Liver (tissue), 8 donors: ENCODE measurements at regions not wholly inside any gene's neighbourhood (a gene's known extent, or its start where the extent isn't known, plus 50 kb on each side); places are given as distances from the start of the nearest gene placed in this dataset.

Experiments
- DNase-seq: peaks from one replicate; pipeline ENCODE4 v3.0.0-alpha.2; 2017; ENCODE audit warnings: low spot score
- H3K27ac ChIP-seq, 2 donors: one replicate each; pipeline ENCODE4 v1.7.0; 2013; ENCODE audit warnings: inconsistent platforms in 2 of 2, low read length in 2 of 2, control low read depth in 1 of 2, low read depth in 1 of 2, mild to moderate bottlenecking in 1 of 2
- H3K27me3 ChIP-seq, 4 donors: one replicate each; pipeline versions ENCODE4 v1.6.1 to v1.7.0; 2013; ENCODE audit warnings: low read length in 3 of 4, inconsistent platforms in 1 of 4, mild to moderate bottlenecking in 1 of 4, moderate library complexity in 1 of 4; ENCODE audit not compliant: control insufficient read depth in 4 of 4, insufficient read depth in 4 of 4
- H3K36me3 ChIP-seq, 4 donors: one replicate each; pipeline versions ENCODE4 v1.6.1 to v1.7.0; 2013; ENCODE audit warnings: low read length in 3 of 4, mild to moderate bottlenecking in 3 of 4, low read depth in 1 of 4, moderate library complexity in 1 of 4; ENCODE audit not compliant: control insufficient read depth in 4 of 4, insufficient read depth in 3 of 4
- H3K4me1 ChIP-seq, 4 donors: one replicate each; pipeline versions ENCODE4 v1.6.1 to v1.7.0; 2013; ENCODE audit warnings: low read length in 3 of 4, mild to moderate bottlenecking in 3 of 4, moderate library complexity in 1 of 4; ENCODE audit not compliant: control insufficient read depth in 4 of 4, insufficient read depth in 4 of 4
- H3K4me3 ChIP-seq, 3 donors: one replicate each; pipeline versions ENCODE4 v1.6.1 to v1.7.0; 2013; ENCODE audit warnings: low read length in 3 of 3, control low read depth in 1 of 3, low read depth in 1 of 3, mild to moderate bottlenecking in 1 of 3
- H3K9ac ChIP-seq, 2 donors: one replicate each; pipeline ENCODE4 v1.7.0; 2013; ENCODE audit warnings: low read length in 2 of 2, mild to moderate bottlenecking in 2 of 2, moderate library complexity in 2 of 2, control low read depth in 1 of 2, low read depth in 1 of 2
- H3K9me3 ChIP-seq, 4 donors: one replicate each; pipeline versions ENCODE4 v1.6.1 to v1.7.0; 2013; ENCODE audit warnings: low read length in 3 of 4; ENCODE audit not compliant: control insufficient read depth in 4 of 4
- CTCF ChIP-seq: fragments of 150-350 bp; IDR thresholded peaks from 2 replicates; pipeline ENCODE4 v1.5.1; 2017; ENCODE audit warnings: improper control_type of control experiment, low read depth, low read length; ENCODE audit not compliant: missing input control
- EGR1 ChIP-seq, 2 donors: IDR thresholded peaks; 2 replicates each; pipeline ENCODE4 v1.6.1; 2016 to 2018; ENCODE audit warnings: antibody characterized with exemption in 2 of 2, low read depth in 2 of 2
- FOXA1 ChIP-seq: IDR thresholded peaks from 2 replicates; pipeline ENCODE4 v1.6.1; 2016; ENCODE audit warnings: antibody characterized with exemption
- FOXA2 ChIP-seq: IDR thresholded peaks from 2 replicates; pipeline ENCODE4 v1.6.1; 2016; ENCODE audit warnings: antibody characterized with exemption
- GABPA ChIP-seq, 2 donors: IDR thresholded peaks in 1 of 2; conservative IDR thresholded peaks in 1 of 2; 2 replicates each; pipeline ENCODE4 v1.6.1; 2016; ENCODE audit warnings: antibody characterized with exemption in 2 of 2, mild to moderate bottlenecking in 1 of 2, moderate library complexity in 1 of 2
- HNF4A ChIP-seq, 2 donors: conservative IDR thresholded peaks; 2 replicates each; pipeline ENCODE4 v1.6.1; 2016; ENCODE audit warnings: antibody characterized with exemption in 2 of 2, mild to moderate bottlenecking in 2 of 2
- JUND ChIP-seq, 2 donors: IDR thresholded peaks; 2 replicates each; pipeline ENCODE4 v1.6.1; 2016; ENCODE audit warnings: antibody characterized with exemption in 2 of 2
- NR2F2 ChIP-seq: IDR thresholded peaks from 2 replicates; pipeline ENCODE4 v1.6.1; 2016; ENCODE audit warnings: antibody characterized with exemption
- REST ChIP-seq: IDR thresholded peaks from 2 replicates; pipeline ENCODE4 v1.6.1; 2016; ENCODE audit warnings: antibody characterized with exemption, mild to moderate bottlenecking
- TAF1 ChIP-seq: conservative IDR thresholded peaks from 2 replicates; pipeline ENCODE4 v1.6.1; 2016; ENCODE audit warnings: antibody characterized with exemption, mild to moderate bottlenecking
- YY1 ChIP-seq: IDR thresholded peaks from 2 replicates; pipeline ENCODE4 v1.6.1; 2016; ENCODE audit warnings: antibody characterized with exemption, mild to moderate bottlenecking
- WGBS: extraction: QIAGEN DNeasy Blood & Tissue Kit; methylation state at CpG from one replicate; pipeline ENCODE4 v1.1.7; 2013; 5-methylcytosine and 5-hydroxymethylcytosine counted together
- TF ChIP-seq, protein P1 (sequence below): IDR thresholded peaks from 2 replicates; pipeline ENCODE4 v1.6.1; 2016; ENCODE audit warnings: antibody characterized with exemption
- donor health status: healthy.
- donor health status: healthy.
- donor health status: healthy.
- donor health status: healthy.
- donor health status: healthy.

DNA sequence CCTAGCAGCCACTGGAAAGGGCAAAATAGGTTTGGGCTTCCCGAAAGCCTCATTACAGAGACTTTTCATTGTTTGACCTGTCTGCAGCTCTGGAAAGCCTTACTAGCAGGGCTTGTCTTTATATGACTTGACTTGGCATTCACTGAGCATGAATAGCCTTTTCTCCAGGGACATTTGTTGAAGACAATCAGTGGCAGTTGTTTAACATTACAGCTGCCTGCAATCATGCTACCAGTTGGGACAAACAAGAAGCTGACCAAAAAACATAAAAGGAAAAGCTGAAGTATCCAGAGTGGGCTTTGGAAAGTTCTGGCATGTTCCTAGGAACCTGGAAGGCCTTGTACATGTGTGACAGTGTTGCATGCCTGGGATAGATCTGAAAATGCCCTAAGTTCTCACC lies 121.4 kb downstream of the KCNF1 start:
- Histone ChIP-seq H3K4me3 (no peak overlapping the region), H3K27ac (no peak overlapping the region), H3K9me3 (peaks cover 0 to 8% (median 3%) of the 10 kb centered on the region in 4 donors), H3K27me3 (no peaks in the 10 kb centered on the region), H3K36me3 (no peaks in the 10 kb centered on the region), H3K4me1 (peaks cover 0 to 8% (median 1%) of the 10 kb centered on the region in 4 donors), H3K9ac (no peak overlapping the region)
- no peak for DNase-seq
- WGBS, result 93% methylated on average over 1 of the region's 1 CpG
- TF ChIP-seq FOXA2, result no peak
- TF ChIP-seq REST, result no peak
- no peak for TF ChIP-seq GABPA (IDR thresholded peaks at IDR 0.05 in 1 of 2, conservative IDR thresholded peaks at IDR 0.05 in 1 of 2)

GRCh38 chr2:11038641-11039040 lies 116.6 kb upstream of the SLC66A3 start:
- Histone ChIP-seq H3K27me3 (no peaks in the 10 kb centered on the region), H3K9ac (no peak overlapping the region), H3K4me3 (no peak overlapping the region), H3K27ac (no peak overlapping the region), H3K9me3 (peaks cover 0 to 11% (median 5%) of the 10 kb centered on the region in 4 donors), H3K36me3 (no peaks in the 10 kb centered on the region), H3K4me1 (no peaks in the 10 kb centered on the region)
- WGBS, result 81% methylated on average over 1 of the region's 1 CpG
- no peak for TF ChIP-seq JUND (IDR thresholded peaks at IDR 0.05)
- TF ChIP-seq TAF1, result no peak
- no peak for TF ChIP-seq YY1
- TF ChIP-seq, protein P1, sequence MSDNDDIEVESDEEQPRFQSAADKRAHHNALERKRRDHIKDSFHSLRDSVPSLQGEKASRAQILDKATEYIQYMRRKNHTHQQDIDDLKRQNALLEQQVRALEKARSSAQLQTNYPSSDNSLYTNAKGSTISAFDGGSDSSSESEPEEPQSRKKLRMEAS, result no peak
- no peak for TF ChIP-seq FOXA1
- DNase-seq, result no peak

DNA sequence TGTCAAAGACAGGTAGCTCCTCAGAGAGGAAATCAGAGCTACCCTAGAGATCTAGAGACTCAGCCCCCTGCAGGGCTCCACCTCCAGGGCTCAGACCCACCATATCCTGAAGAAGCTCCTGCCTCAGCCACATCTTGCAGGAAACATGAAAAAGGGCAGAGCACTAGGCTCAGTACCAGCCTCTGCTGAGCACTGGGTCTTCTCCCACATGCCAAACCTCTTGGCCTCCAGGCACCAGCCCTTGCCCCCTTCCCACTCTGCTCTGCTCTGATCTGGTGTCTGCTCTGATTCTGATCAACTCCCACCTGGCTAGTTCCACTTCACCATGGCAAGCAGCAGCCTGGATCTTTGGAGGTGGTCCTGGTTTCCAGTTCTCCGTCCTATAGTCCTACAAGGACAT lies 114.3 kb upstream of the SLC66A3 start:
- no peak for DNase-seq
- H3K27me3 ChIP-seq, result no peaks in the 10 kb centered on the region
- H3K4me1 ChIP-seq, result no peaks in the 10 kb centered on the region
- H3K4me3 ChIP-seq, result no peak overlapping the region
- WGBS, result 83% methylated on average over 1 of the region's 1 CpG
- peaks cover 0 to 11% (median 5%) of the 10 kb centered on the region in 4 donors for H3K9me3 ChIP-seq
- H3K36me3 ChIP-seq, result no peaks in the 10 kb centered on the region
- H3K9ac ChIP-seq, result no peak overlapping the region
- TF ChIP-seq YY1, result no peak
- TF ChIP-seq CTCF, result no peak
- TF ChIP-seq HNF4A (conservative IDR thresholded peaks at IDR 0.05), result no peak
- TF ChIP-seq NR2F2, result no peak
- no peak for TF ChIP-seq EGR1 (IDR thresholded peaks at IDR 0.05; ENCODE audit: low read depth in 2 of 2)
- no peak for TF ChIP-seq GABPA (IDR thresholded peaks at IDR 0.05 in 1 of 2, conservative IDR thresholded peaks at IDR 0.05 in 1 of 2)
- TF ChIP-seq, protein P1, result no peak
- no peak overlapping the region for H3K27ac ChIP-seq
